Liver (tissue), 8 donors: ENCODE measurements at regions not wholly inside any gene's neighbourhood (a gene's known extent, or its start where the extent isn't known, plus 50 kb on each side); places are given as distances from the start of the nearest gene placed in this dataset.

Experiments
- DNase-seq: peaks from one replicate; pipeline ENCODE4 v3.0.0-alpha.2; 2017; ENCODE audit warnings: low spot score
- H3K27ac ChIP-seq, 2 donors: one replicate each; pipeline ENCODE4 v1.7.0; 2013; ENCODE audit warnings: inconsistent platforms in 2 of 2, low read length in 2 of 2, control low read depth in 1 of 2, low read depth in 1 of 2, mild to moderate bottlenecking in 1 of 2
- H3K27me3 ChIP-seq, 4 donors: one replicate each; pipeline versions ENCODE4 v1.6.1 to v1.7.0; 2013; ENCODE audit warnings: low read length in 3 of 4, inconsistent platforms in 1 of 4, mild to moderate bottlenecking in 1 of 4, moderate library complexity in 1 of 4; ENCODE audit not compliant: control insufficient read depth in 4 of 4, insufficient read depth in 4 of 4
- H3K36me3 ChIP-seq, 4 donors: one replicate each; pipeline versions ENCODE4 v1.6.1 to v1.7.0; 2013; ENCODE audit warnings: low read length in 3 of 4, mild to moderate bottlenecking in 3 of 4, low read depth in 1 of 4, moderate library complexity in 1 of 4; ENCODE audit not compliant: control insufficient read depth in 4 of 4, insufficient read depth in 3 of 4
- H3K4me1 ChIP-seq, 4 donors: one replicate each; pipeline versions ENCODE4 v1.6.1 to v1.7.0; 2013; ENCODE audit warnings: low read length in 3 of 4, mild to moderate bottlenecking in 3 of 4, moderate library complexity in 1 of 4; ENCODE audit not compliant: control insufficient read depth in 4 of 4, insufficient read depth in 4 of 4
- H3K4me3 ChIP-seq, 3 donors: one replicate each; pipeline versions ENCODE4 v1.6.1 to v1.7.0; 2013; ENCODE audit warnings: low read length in 3 of 3, control low read depth in 1 of 3, low read depth in 1 of 3, mild to moderate bottlenecking in 1 of 3
- H3K9ac ChIP-seq, 2 donors: one replicate each; pipeline ENCODE4 v1.7.0; 2013; ENCODE audit warnings: low read length in 2 of 2, mild to moderate bottlenecking in 2 of 2, moderate library complexity in 2 of 2, control low read depth in 1 of 2, low read depth in 1 of 2
- H3K9me3 ChIP-seq, 4 donors: one replicate each; pipeline versions ENCODE4 v1.6.1 to v1.7.0; 2013; ENCODE audit warnings: low read length in 3 of 4; ENCODE audit not compliant: control insufficient read depth in 4 of 4
- ATF3 ChIP-seq: IDR thresholded peaks from 2 replicates; pipeline ENCODE4 v1.6.1; 2016; ENCODE audit warnings: antibody characterized with exemption
- CTCF ChIP-seq: fragments of 150-350 bp; IDR thresholded peaks from 2 replicates; pipeline ENCODE4 v1.5.1; 2017; ENCODE audit warnings: improper control_type of control experiment, low read depth, low read length; ENCODE audit not compliant: missing input control
- EGR1 ChIP-seq, 2 donors: IDR thresholded peaks; 2 replicates each; pipeline ENCODE4 v1.6.1; 2016 to 2018; ENCODE audit warnings: antibody characterized with exemption in 2 of 2, low read depth in 2 of 2
- FOXA1 ChIP-seq: IDR thresholded peaks from 2 replicates; pipeline ENCODE4 v1.6.1; 2016; ENCODE audit warnings: antibody characterized with exemption
- FOXA2 ChIP-seq: IDR thresholded peaks from 2 replicates; pipeline ENCODE4 v1.6.1; 2016; ENCODE audit warnings: antibody characterized with exemption
- GABPA ChIP-seq, 2 donors: IDR thresholded peaks in 1 of 2; conservative IDR thresholded peaks in 1 of 2; 2 replicates each; pipeline ENCODE4 v1.6.1; 2016; ENCODE audit warnings: antibody characterized with exemption in 2 of 2, mild to moderate bottlenecking in 1 of 2, moderate library complexity in 1 of 2
- HNF4A ChIP-seq, 2 donors: conservative IDR thresholded peaks; 2 replicates each; pipeline ENCODE4 v1.6.1; 2016; ENCODE audit warnings: antibody characterized with exemption in 2 of 2, mild to moderate bottlenecking in 2 of 2
- HNF4G ChIP-seq: IDR thresholded peaks from 2 replicates; pipeline ENCODE4 v1.6.1; 2016; ENCODE audit warnings: antibody characterized with exemption
- JUND ChIP-seq, 2 donors: IDR thresholded peaks; 2 replicates each; pipeline ENCODE4 v1.6.1; 2016; ENCODE audit warnings: antibody characterized with exemption in 2 of 2
- MAX ChIP-seq: IDR thresholded peaks from 2 replicates; pipeline ENCODE4 v1.6.1; 2016; ENCODE audit warnings: antibody characterized with exemption
- NR2F2 ChIP-seq: IDR thresholded peaks from 2 replicates; pipeline ENCODE4 v1.6.1; 2016; ENCODE audit warnings: antibody characterized with exemption
- RAD21 ChIP-seq, 2 donors: IDR thresholded peaks; 2 replicates each; pipeline ENCODE4 v1.6.1; 2016; ENCODE audit warnings: antibody characterized with exemption in 2 of 2, mild to moderate bottlenecking in 2 of 2
- REST ChIP-seq: IDR thresholded peaks from 2 replicates; pipeline ENCODE4 v1.6.1; 2016; ENCODE audit warnings: antibody characterized with exemption, mild to moderate bottlenecking
- RXRA ChIP-seq, 2 donors: IDR thresholded peaks; 2 replicates each; pipeline ENCODE4 v1.6.1; 2017 to 2018; ENCODE audit warnings: antibody characterized with exemption in 2 of 2, mild to moderate bottlenecking in 1 of 2
- SP1 ChIP-seq: IDR thresholded peaks from 2 replicates; pipeline ENCODE4 v1.6.1; 2018; ENCODE audit warnings: antibody characterized with exemption, mild to moderate bottlenecking
- TAF1 ChIP-seq: conservative IDR thresholded peaks from 2 replicates; pipeline ENCODE4 v1.6.1; 2016; ENCODE audit warnings: antibody characterized with exemption, mild to moderate bottlenecking
- YY1 ChIP-seq: IDR thresholded peaks from 2 replicates; pipeline ENCODE4 v1.6.1; 2016; ENCODE audit warnings: antibody characterized with exemption, mild to moderate bottlenecking
- ZBTB33 ChIP-seq: IDR thresholded peaks from 2 replicates; pipeline ENCODE4 v1.6.1; 2016; ENCODE audit warnings: antibody characterized with exemption
- WGBS: extraction: QIAGEN DNeasy Blood & Tissue Kit; methylation state at CpG from one replicate; pipeline ENCODE4 v1.1.7; 2013; 5-methylcytosine and 5-hydroxymethylcytosine counted together
- donor health status: healthy.
- donor health status: healthy.
- donor health status: healthy.
- donor health status: healthy.
- donor health status: healthy.

DNA sequence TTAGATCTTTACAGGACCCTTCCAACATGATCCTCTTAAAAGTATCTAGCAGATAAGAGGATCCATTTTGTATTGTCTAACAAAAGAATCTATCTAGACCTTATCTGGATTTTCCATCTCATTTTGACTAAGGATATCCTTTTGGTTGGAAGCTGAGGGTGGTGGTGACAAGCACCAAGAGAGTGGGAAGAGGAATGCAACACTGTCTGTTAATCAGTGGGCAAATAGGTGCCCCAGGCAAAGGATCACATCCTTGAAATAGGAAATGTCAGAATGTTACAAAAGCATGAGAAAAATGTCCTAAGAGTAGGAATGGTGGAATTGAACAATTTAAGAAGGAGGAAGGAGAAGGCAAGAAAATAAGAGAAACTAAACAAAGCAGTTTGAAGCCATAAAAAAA is 420.7 kb upstream of the CNTN3 start:
- Histone ChIP-seq H3K9ac (no peak overlapping the region), H3K27ac (no peak overlapping the region), H3K9me3 (no peaks in the 10 kb centered on the region), H3K4me1 (no peaks in the 10 kb centered on the region), H3K4me3 (no peak overlapping the region), H3K27me3 (no peaks in the 10 kb centered on the region), H3K36me3 (no peaks in the 10 kb centered on the region)
- DNase-seq = no peak
- TF ChIP-seq YY1 (no peak), EGR1 (IDR thresholded peaks at IDR 0.05; ENCODE audit: low read depth in 2 of 2) (no peak), HNF4A (conservative IDR thresholded peaks at IDR 0.05) (no peak), ZBTB33 (no peak), MAX (no peak), RXRA (IDR thresholded peaks at IDR 0.05) (no peak), REST (no peak), FOXA1 (no peak), SP1 (no peak), HNF4G (no peak), GABPA (IDR thresholded peaks at IDR 0.05 in 1 of 2, conservative IDR thresholded peaks at IDR 0.05 in 1 of 2) (no peak), NR2F2 (no peak), TAF1 (no peak), JUND (IDR thresholded peaks at IDR 0.05) (no peak), FOXA2 (no peak), ATF3 (no peak), RAD21 (IDR thresholded peaks at IDR 0.05) (no peak)

DNA sequence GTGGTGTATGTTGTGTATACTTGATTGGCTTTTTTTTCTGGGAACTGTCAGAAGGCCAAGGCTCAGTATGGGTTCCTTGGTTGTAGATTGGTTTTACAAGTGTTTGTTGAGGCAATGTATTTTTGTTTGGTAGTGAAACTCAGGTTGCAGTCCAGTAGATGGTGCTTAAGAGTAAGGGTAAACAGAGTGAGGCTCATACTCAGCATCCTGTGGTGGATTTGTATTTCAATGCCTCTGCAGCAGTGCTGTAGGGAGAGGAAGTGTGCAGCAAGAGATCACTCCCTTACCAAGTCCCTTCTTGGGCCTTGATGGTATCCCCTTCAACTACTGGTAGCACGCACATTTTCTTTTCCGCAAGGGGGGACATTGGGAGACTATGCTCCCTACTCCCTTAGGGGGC is 428.5 kb upstream of the CNTN3 start:
- H3K9me3 ChIP-seq = peaks cover 0 to 14% (median 0%) of the 10 kb centered on the region in 4 donors
- 89% methylated on average over 2 of the region's 2 CpGs for WGBS
- H3K36me3 ChIP-seq = no peaks in the 10 kb centered on the region
- no peak overlapping the region for H3K4me3 ChIP-seq
- no peaks in the 10 kb centered on the region for H3K4me1 ChIP-seq
- DNase-seq = no peak
- no peak overlapping the region for H3K9ac ChIP-seq
- peaks cover 0 to 4% (median 0%) of the 10 kb centered on the region in 4 donors for H3K27me3 ChIP-seq
- no peak overlapping the region for H3K27ac ChIP-seq
- no peak for TF ChIP-seq NR2F2
- TF ChIP-seq JUND (IDR thresholded peaks at IDR 0.05) = no peak
- TF ChIP-seq RAD21 (IDR thresholded peaks at IDR 0.05) = no peak
- no peak for TF ChIP-seq REST
- no peak for TF ChIP-seq GABPA (IDR thresholded peaks at IDR 0.05 in 1 of 2, conservative IDR thresholded peaks at IDR 0.05 in 1 of 2)
- TF ChIP-seq EGR1 (IDR thresholded peaks at IDR 0.05; ENCODE audit: low read depth in 2 of 2) = no peak
- no peak for TF ChIP-seq CTCF
- TF ChIP-seq HNF4G = no peak
- TF ChIP-seq TAF1 = no peak
- no peak for TF ChIP-seq RXRA (IDR thresholded peaks at IDR 0.05)
- TF ChIP-seq ZBTB33 = no peak
- no peak for TF ChIP-seq YY1
- no peak for TF ChIP-seq FOXA1
- TF ChIP-seq MAX = no peak
- no peak for TF ChIP-seq SP1
